Coronary artery (tissue), 2 donors: ENCODE measurements at regions not wholly inside any gene's neighbourhood (a gene's known extent, or its start where the extent isn't known, plus 50 kb on each side); places are given as distances from the start of the nearest gene placed in this dataset.

Experiments
- DNase-seq: peaks from one replicate; pipeline ENCODE4 v3.0.0-alpha.2; 2017; ENCODE audit warnings: low spot score
- H3K27ac ChIP-seq, 2 donors: fragments of 200-600 bp; sonication (generic); one replicate each; pipeline ENCODE4 v1.5.1; 2016 to 2019
- H3K4me3 ChIP-seq: fragments of 200-600 bp; sonication (generic); 2 replicates; pipeline ENCODE4 v1.5.1; 2016; ENCODE audit warnings: mild to moderate bottlenecking, moderate library complexity
- TF ChIP-seq, protein P1 (sequence below): fragments of 200-600 bp; sonication (generic); IDR thresholded peaks from one replicate; pipeline ENCODE4 v1.5.1; 2019; ENCODE audit warnings: antibody characterized with exemption

DNA sequence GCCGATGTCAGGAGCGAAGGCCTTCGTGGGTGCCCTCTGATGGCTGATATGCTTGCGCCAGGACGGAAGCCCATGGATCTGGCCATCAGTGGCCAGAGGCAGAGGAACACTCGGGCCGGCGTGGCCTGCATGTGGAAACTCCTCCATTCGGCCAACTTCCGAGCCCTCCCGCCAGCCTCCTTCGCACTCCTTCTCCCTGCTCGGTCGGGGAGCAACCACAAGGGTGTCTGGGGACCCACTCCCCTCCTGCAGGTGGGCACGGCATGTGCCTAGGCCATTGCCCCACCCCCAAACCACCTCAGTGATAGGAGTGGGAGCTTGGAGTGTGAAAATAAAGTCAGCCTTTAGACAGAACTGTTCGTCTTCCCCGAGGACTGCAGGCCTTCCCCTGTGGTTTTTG lies 231.3 kb downstream of the BCL11B start:
- Histone ChIP-seq H3K4me3 (no peak overlapping the region), H3K27ac (no peak overlapping the region)
- peak; percentile 61 for DNase-seq
- TF ChIP-seq, protein P1, sequence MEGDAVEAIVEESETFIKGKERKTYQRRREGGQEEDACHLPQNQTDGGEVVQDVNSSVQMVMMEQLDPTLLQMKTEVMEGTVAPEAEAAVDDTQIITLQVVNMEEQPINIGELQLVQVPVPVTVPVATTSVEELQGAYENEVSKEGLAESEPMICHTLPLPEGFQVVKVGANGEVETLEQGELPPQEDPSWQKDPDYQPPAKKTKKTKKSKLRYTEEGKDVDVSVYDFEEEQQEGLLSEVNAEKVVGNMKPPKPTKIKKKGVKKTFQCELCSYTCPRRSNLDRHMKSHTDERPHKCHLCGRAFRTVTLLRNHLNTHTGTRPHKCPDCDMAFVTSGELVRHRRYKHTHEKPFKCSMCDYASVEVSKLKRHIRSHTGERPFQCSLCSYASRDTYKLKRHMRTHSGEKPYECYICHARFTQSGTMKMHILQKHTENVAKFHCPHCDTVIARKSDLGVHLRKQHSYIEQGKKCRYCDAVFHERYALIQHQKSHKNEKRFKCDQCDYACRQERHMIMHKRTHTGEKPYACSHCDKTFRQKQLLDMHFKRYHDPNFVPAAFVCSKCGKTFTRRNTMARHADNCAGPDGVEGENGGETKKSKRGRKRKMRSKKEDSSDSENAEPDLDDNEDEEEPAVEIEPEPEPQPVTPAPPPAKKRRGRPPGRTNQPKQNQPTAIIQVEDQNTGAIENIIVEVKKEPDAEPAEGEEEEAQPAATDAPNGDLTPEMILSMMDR, result no peak

DNA sequence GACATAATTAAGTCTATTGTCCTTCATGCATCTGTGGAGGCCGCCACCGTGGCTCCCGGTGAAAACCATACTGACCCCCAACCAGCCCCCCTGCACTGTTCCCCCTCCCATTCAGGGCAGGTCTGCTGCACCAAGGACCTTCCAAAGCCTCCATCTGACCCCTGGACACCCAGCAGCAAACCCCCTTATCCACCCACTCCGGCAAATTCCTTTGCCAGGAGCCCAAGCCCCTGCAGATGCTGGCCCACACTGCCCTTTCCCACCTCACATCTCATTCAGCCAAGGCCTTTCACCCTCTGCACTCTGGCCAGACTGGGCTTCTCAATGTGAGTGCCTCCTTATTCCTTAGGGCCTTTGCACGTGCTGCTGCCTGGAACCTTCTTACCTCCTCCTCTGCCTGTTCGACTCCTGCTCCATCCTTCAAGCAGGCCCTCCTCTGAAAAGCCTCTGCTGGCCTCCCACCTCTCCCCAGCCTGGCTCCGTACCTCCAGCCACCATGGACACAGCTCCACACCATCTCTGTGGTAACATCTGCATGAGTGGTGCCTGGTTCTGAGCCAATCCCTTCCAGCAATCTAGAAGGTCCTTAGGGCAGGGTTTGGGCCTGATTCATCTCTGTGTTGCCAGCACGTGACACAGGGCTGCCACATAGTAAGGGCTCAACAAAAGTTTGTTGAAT lies 230.7 kb downstream of the BCL11B start:
- Histone ChIP-seq H3K4me3 (no peak overlapping the region), H3K27ac (no peak overlapping the region)
- TF ChIP-seq, protein P1, result no peak
- peak; percentile 59 for DNase-seq

DNA sequence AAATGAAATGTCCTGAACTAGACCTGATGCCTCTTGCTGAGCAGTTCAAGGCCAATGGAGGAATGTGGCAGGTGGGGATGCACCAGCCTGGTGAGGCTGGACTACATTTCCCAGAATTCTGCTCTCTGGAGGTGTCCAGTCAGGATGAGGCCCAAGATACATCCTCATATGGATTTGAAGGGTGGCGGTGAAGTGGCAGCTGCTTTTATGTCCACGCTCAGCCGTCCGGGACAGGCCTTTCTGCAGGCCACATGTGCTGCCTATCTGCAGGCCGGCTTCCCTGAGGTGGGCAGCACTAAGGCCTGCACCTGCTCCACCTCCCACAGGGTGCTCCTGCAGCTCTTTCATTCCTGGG lies 230.2 kb downstream of the BCL11B start:
- Histone ChIP-seq H3K27ac (no peak overlapping the region), H3K4me3 (no peak overlapping the region)
- DNase-seq, result peak; percentile 59
- TF ChIP-seq, protein P1, result no peak

DNA sequence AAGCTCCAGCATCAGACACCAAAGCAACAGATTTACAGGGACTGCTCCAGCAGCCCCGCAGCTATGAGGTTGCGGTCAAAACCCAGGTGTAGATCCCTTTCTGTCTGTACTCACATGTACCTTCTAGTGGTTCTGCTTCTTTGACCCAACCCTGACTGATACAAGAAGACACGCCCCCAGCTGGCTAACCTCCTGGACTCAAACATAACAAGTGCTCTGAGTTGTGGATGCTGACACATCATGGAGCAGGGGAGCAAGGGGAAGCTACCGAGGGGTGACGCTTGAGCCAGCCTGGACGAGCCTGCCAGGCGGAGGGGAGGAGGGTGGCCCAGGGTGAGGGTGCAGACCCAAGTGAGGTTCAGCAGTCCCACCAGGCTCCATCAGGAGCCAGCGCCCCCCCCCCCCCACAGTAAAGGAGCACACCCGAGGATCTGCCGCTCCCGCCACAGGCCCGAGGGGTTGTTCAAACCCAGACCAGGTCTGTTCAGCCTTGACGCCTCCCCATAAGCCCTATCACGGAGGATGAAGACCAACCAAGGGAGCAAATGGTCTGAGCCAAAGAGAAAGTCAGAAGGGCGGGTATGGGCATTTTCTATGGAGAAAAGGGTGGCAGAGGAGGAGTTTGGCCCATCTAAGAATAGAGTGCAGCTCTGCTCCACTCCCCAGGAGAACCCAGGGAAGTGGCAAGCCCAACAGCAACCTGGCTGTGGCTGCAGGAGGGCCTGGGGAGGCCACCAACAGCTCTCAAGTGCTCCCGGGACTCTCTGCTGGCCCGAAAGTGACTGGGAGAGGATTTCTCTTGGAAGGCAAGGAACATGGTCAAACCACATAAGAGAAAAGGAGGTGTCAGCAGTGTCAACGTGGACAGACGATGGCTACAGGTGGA lies 229.4 kb downstream of the BCL11B start:
- Histone ChIP-seq H3K27ac (no peak overlapping the region), H3K4me3 (no peak overlapping the region)
- TF ChIP-seq, protein P1, result no peak
- DNase-seq, result peak; percentile 67

- peak; percentile 41 for DNase-seq
- no peak overlapping the region for H3K4me3 ChIP-seq
- H3K27ac ChIP-seq, result no peak overlapping the region
- TF ChIP-seq, protein P1, result no peak
Measured at GRCh38 chr14:99043267-99043615, 228.8 kb downstream of the BCL11B start.

GRCh38 chr14:99043756-99044155 lies 228.2 kb downstream of the BCL11B start:
- Histone ChIP-seq H3K27ac (no peak overlapping the region), H3K4me3 (no peak overlapping the region)
- TF ChIP-seq, protein P1, result no peak
- peak; percentile 53 for DNase-seq
